ENCODE measurements at regions not wholly inside any gene's neighbourhood (a gene's known extent, or its start where the extent isn't known, plus 50 kb on each side); places are given as distances from the start of the nearest gene placed in this dataset.
"Not testable (repeated sequence)": the region's sequence is repeated elsewhere in the genome, so short reads cannot be mapped to it uniquely, and the experiment has no call there.

GRCh38 chr10:6979371-6979770 is 399.3 kb upstream of the PRKCQ start:
- no peak for DNase-seq

GRCh38 chr10:6978187-6978627 is 398.1 kb upstream of the PRKCQ start:
- DNase-seq, result no peak

GRCh38 chr10:6977398-6978186 is 397.5 kb upstream of the PRKCQ start:
- no peak for DNase-seq

DNA sequence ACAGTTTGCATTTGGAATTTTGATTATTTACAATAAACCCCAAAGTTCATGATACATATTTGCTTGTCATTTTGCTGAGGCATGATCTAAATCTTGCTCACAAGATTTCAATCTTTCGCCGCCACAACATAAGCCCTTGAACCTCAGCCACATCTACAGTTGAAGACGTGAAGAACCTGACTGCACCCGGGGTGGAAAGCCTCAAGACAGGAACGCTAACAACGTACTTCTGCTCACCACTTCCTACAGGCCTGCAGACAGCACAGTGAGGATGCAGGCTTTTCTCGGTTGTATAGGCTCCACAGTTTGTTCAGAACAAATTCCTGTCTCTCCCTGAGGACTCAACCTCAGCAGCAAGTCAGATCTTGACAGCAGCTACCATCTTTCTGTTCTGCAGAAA is 393.8 kb upstream of the PRKCQ start:
- no peak for DNase-seq

DNA sequence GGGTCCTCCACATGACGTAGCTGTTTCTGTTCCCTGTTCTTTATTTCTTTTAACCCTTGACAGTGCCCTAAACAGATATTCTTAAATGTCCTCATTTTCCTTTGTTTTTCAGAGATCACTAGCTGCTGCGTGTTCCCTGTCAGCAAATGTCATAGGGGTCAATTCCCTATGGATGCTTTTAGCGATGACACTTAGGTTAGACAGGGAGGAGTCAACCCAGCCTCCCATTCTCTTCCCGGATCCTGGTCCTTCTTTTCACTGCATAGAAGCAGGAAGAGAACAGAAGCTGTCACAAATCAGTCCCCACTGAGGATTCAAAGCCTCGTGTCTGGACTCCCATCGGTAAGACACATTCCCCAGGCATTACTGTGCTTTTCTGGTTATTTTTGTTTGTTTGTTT is 392.1 kb upstream of the PRKCQ start:
- DNase-seq, result no peak

DNA sequence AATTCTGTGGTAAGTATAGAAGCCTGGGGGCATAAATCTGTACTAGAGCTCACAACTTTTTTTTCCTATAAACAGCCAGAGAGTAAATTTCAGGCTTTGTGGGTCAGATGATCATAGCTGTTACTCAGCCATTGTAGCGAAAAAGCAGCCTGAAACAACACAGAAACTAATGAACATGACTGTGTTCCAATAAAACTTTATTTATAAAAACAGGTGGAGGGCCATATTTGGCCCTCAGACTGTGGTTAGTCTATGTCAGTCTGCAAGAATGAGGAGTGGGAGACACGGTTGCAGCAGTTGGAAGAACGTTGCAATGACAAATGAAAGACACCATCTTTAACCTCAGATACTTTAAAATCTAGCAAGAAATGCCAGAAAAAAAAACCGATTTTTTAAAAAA is 389.6 kb upstream of the PRKCQ start:
- DNase-seq, result no peak

- DNase-seq, result no peak
Observed at GRCh38 chr10:6964543-6964942, 384.5 kb upstream of the PRKCQ start.

- no peak for DNase-seq
Observed at GRCh38 chr10:6962576-6962975, 382.5 kb upstream of the PRKCQ start.

DNA sequence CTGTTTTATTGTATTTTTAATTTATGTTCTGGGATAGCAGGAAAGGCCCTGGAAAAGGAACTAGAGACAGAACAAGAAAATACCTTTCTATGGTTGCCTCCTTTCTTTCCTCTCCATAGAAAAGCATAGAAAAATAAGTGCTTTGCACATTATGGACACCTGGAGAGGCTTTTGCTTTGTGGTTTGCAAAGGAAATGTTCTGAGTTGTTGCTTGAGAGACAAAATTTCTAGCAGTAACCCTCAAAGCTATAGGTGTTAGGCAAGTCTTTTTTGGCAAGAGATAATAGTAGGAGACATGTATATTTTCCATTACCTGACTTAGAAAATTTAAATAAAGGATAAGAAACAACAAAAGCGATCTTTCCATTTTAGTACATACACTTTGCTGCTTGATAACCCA is 378.6 kb upstream of the PRKCQ start:
- DNase-seq, result no peak

DNA sequence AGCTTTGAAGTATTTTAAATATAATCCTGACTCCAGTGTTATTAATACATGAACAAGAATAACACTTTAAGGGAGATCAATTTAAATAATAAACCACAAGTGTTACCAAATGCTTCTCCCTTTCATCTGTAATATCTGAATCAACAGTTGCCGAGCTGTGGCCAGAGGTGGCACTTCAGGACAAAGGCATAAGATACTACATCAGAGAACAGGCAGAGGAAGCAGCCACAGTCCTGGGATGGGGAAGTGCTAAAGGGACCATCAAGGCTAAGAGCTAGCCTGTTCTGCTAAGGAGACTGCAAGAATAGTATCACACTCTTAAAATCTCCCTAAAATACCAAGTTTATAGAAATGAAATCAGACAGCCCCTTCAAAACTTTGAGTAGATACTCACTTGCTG is 378.2 kb upstream of the PRKCQ start:
- no peak for DNase-seq

DNA sequence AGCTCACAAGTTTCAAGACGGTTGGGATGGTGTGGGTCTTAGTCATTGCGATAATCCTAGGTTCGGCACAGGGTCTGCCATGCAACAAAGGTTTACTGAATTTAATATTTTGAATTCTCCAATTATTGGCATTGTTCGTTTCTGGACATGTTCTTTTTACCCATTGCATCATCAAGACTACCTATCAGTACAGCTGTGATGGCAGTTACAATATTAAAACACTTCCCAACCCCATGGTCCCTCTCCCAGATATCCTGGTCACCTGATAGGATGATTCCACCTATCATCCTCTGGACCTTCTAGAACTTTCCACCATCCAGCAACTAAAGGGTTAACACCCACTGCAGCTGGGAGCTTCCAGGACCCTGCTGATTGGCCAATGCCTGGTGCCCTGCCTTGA is 377.8 kb upstream of the PRKCQ start:
- DNase-seq, result no peak

DNA sequence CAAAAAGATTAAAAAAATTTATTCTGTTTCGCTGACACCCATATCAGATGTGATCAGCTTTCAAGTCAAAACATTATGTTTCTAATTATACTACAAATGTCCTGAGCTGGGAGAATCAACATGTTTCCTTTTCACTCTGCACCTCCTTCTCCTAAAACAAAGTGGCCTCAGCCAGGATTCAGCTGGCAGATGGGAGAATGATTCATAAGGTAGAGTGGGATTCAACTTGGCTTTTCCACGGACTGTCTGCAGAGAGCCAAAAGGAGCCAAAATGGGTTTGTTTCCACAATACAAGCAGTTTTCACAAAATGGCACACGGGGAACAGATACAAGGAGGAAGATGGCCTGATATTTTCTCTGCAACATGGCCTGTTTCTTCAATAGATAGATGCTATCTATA is 376.5 kb upstream of the PRKCQ start:
- DNase-seq, result no peak

DNA sequence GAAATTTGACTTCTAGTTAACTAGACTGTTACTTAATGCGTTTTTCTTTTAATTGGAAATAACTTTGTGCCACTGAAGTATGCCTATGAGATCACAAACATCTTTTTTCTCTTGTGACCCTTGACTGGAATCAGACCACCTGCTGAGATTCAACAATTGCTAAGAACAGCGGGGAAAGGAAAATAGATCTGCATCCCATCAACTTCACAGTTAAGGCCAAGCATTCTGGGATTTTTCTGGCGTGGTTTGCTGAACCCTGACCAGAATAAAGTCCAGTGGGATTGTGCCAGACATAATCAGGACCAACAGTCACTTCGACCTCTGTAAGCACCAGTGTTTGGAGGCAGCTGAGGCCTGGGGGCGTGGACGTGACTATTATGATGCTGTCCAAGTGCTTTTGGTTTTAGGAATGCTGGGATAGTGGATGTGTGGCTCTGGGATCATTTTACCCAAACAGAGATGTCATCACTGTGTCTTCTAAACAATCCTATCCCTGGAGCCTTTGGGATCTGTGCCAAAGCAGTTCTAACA is 373.3 kb upstream of the PRKCQ start:
- no peak for DNase-seq

DNA sequence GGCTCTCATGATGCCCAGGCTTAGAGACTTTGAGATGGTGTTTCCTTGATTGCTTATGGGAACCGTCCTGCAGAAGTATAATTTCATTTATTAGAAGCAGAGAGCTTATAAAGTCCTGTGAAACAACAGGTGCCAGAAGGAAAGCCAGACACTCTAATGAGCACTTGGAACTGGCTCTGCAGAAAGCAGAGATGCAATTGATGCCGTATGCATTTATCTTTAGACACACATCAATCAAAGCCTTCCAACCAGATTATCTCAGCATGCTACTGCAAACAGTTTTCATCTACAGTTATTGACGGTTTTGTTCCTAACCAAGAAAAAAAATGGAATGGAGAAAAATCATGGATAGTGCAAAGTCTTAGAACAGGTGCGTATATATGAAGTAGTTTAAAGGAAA is 371.7 kb upstream of the PRKCQ start:
- no peak for DNase-seq

DNA sequence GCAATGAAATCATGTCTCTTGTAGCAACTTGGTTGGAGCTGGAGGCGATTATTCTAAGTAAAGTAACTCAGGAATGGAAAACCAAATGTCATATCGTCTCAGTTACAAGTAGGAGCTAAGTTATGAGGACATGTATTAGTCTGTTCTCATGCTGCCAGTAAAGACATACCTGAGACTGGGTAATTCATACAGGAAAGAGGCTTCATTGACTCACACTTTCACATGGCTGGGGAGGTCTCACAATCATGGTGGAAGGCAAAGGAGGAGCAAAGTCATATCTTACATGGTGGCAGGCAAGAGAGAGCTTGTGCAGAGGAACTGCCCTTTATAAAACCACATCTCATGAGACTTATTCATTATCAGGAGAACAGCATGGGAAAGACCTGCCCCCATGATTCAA is 370.1 kb upstream of the PRKCQ start:
- DNase-seq, result no peak

- no peak for DNase-seq
Observed at GRCh38 chr10:6944436-6944835, 364.4 kb upstream of the PRKCQ start.

DNA sequence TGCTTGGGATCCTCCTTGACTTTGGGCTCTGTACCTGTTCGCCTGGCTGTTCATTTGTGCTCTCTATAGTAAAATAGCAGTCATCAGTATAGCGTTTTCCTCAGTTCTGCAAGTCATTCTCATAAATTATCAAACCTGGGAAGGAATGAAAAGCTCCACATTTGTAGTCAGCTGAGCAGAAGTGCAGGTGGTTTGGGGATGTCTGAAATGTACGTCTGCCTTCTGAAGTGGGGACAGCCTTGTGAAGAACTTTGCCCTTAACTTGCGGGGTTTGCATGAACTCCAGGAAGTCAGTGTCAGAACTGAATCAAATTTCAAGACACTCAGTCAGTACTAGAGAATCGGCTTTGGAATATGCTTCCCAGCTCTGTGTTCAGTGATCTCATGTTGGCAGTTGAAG is 358.3 kb upstream of the PRKCQ start:
- DNase-seq, result no peak

- no peak for DNase-seq
Observed at GRCh38 chr10:6936931-6937330, 356.9 kb upstream of the PRKCQ start.

- DNase-seq, result no peak
Observed at GRCh38 chr10:6929148-6929830, 349.2 kb upstream of the PRKCQ start.

DNA sequence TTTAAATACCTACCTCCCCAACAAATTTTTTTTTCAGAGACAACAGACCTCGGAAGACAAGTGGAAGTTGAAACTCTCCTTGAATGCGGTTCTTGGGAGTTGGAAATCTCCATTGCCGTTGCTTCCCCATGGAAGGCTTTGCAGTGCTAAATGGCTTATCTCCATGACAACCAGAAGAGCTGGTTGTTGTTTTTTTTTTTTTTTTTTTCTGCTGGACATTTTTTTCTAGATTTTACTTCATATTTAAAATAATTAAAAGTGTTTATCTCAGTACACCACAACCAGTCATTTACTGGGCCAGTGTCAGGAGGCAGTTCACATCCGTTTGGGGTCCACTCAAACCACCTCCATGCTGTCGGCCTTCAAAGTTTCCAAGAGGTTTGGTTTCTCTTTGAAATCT is 348.5 kb upstream of the PRKCQ start:
- no peak for DNase-seq

DNA sequence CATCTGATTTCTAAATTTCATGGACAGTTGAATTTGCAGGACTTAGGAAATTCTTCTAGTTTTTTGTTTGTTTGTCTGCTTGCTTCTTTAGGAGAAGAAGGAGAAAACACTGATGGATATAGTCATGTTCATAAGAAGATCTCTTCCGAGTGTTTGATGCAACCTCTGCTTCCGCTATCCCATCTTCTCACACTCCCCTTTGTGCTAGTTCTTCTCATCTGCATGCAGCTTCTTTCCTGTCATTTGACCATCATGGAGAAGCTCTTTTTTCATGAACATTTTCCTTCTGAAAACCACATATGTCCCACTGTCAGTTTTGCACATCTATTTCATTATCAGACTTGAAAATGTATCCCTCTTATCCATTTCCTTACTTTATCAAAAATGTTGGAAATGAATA is 346.9 kb upstream of the PRKCQ start:
- DNase-seq, result no peak

DNA sequence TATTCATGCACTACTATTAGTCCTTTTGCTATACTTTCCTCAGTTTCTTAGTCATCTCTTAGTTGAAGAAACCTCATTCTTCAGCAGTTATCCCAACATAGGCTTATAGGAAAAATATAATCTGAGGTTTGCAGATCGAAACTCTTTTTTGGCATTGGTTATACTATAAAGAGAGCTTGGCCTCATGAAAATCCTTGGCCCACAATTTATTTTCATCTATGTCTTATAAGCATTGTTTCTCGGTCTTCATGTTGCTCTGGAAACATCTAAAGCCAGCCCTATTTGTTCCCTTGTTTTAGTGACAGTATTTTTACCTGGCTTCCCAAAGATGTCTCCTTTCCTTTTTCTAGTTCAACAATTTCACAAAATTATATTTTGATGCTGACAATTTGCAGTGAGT is 345.1 kb upstream of the PRKCQ start:
- DNase-seq, result no peak

DNA sequence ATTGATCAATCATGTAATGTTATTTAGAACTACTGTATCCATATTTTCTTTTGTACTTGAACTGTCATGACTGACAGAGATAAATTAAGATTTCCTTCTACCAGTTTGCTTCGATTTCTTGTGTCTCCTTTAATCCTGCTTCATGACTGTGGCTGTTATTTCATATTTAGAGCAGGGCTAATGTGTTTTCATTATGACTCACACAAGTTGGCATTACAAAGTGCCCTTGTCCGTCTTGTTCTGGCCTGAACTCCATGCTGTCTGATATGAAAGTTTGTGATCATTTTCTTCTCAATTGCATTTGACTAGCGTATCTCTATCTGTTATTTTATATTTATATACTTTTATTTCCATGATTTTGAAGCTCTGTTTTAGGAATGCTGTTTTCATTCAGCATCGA is 344.1 kb upstream of the PRKCQ start:
- no peak for DNase-seq

GRCh38 chr10:6921026-6921425 is 340.9 kb upstream of the PRKCQ start:
- not testable (repeated sequence) for DNase-seq

Data from activated CD4-positive, alpha-beta T cell treated with anti-CD3 and anti-CD28 coated beads, Interleukin-2, amount 50 U/mL, for 4 hours (primary cell).